Hepatocyte (in vitro differentiated cells): ENCODE measurements at regions not wholly inside any gene's neighbourhood (a gene's known extent, or its start where the extent isn't known, plus 50 kb on each side); places are given as distances from the start of the nearest gene placed in this dataset.

ENCODE experiments used
- DNase-seq: peaks from one replicate; pipeline ENCODE4 v3.0.0-alpha.2; 2016; ENCODE audit warnings: low spot score
- H2AFZ ChIP-seq: fragments of 200-600 bp; sonication (generic); 2 replicates; pipeline ENCODE4 v1.6.0; 2016; ENCODE audit warnings: antibody characterized with exemption, mild to moderate bottlenecking
- H3K27ac ChIP-seq: fragments of 200-600 bp; sonication (generic); 2 replicates; pipeline ENCODE4 v1.5.1; 2016; ENCODE audit warnings: mild to moderate bottlenecking
- H3K27me3 ChIP-seq: fragments of 200-600 bp; sonication (generic); 2 replicates; pipeline ENCODE4 v1.6.1; 2016
- H3K36me3 ChIP-seq: fragments of 200-600 bp; sonication (generic); replicated peaks from 2 replicates; pipeline ENCODE4 v1.5.1; 2016; ENCODE audit warnings: low read depth; ENCODE audit not compliant: insufficient read depth
- H3K4me1 ChIP-seq: fragments of 200-600 bp; sonication (generic); 2 replicates; pipeline ENCODE4 v1.5.1; 2016; ENCODE audit warnings: mild to moderate bottlenecking, moderate library complexity; ENCODE audit not compliant: insufficient read depth
- H3K4me2 ChIP-seq: fragments of 200-600 bp; sonication (generic); 2 replicates; pipeline ENCODE4 v1.6.0; 2016
- H3K4me3 ChIP-seq: fragments of 200-600 bp; sonication (generic); 2 replicates; pipeline ENCODE4 v1.5.1; 2016; ENCODE audit warnings: mild to moderate bottlenecking
- H3K79me2 ChIP-seq: fragments of 200-600 bp; sonication (generic); 2 replicates; pipeline ENCODE4 v1.6.0; 2017; ENCODE audit warnings: mild to moderate bottlenecking
- H3K9me2 ChIP-seq: fragments of 200-600 bp; sonication (generic); replicated peaks from 2 replicates; pipeline ENCODE4 v1.6.0; 2017; ENCODE audit warnings: mild to moderate bottlenecking; ENCODE audit not compliant: insufficient read depth
- H3K9me3 ChIP-seq: fragments of 200-600 bp; sonication (generic); 2 replicates; pipeline ENCODE4 v1.5.1; 2016; ENCODE audit warnings: low read depth, mild to moderate bottlenecking
- H4K20me1 ChIP-seq: fragments of 200-600 bp; sonication (generic); 2 replicates; pipeline ENCODE4 v1.6.0; 2016; ENCODE audit warnings: mild to moderate bottlenecking; ENCODE audit not compliant: insufficient read depth, poor library complexity, severe bottlenecking
- CTCF ChIP-seq: fragments of 200-600 bp; sonication (generic); IDR thresholded peaks from 2 replicates; pipeline ENCODE4 v1.5.1; 2016; ENCODE audit warnings: antibody characterized with exemption, mild to moderate bottlenecking; ENCODE audit not compliant: poor library complexity
- EZH2 ChIP-seq: fragments of 200-600 bp; sonication (generic); IDR thresholded peaks from 2 replicates; pipeline ENCODE4 v1.6.1; 2016; ENCODE audit warnings: antibody characterized with exemption, mild to moderate bottlenecking, borderline replicate concordance
- EZH2phosphoT487 ChIP-seq: fragments of 200-600 bp; sonication (generic); IDR thresholded peaks from one replicate; pipeline ENCODE4 v1.6.1; 2018; ENCODE audit warnings: antibody characterized with exemption, mild to moderate bottlenecking, low read depth, moderate library complexity; ENCODE audit not compliant: unreplicated experiment, severe bottlenecking
- WGBS: methylation state at CpG from one replicate; pipeline ENCODE4 v1.1.6; 2016; ENCODE audit warnings: low lambda C conversion rate; ENCODE audit errors: missing lambda C conversion rate; 5-methylcytosine and 5-hydroxymethylcytosine counted together

DNA sequence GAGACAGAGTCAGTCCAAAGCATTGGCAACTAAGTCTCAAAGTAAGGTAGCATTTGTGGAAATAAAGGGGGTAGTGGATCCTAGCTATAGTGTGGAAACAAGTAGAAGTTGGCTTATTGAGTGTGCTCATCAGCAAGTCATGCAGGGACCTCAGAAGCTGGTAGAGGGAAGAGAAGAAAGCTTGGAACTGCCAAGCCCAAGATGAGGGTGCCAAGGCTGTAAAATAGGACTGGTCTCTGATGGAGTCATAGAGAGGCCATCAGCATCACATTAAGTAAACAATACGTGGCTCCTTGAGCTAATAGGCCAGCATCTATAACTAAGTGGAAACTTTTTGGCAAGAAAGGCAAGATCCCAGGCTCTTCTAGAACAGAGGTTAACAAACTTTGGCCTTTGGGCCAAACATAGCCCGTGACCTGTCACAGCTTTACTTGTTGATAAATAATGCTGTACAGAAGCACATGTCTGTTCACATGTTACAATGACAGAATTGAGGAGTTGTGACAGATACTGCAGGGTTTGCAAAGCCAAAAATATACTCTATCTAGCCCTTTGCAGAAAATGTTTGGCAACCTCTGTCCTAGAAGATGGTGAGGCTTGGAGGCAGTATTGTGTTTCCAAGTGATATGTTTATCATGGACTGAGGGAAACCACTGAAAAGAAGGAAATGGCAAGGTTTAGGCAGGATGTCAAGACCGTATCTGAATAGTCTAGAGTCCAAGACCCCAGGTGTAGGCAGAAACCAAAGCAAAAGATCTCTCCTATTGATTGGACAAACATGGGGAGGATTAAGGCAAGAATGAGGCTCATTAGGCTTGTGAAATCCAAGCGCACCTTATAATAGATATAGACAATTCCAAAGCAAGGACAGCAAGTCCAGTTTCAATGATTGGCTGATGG, 62.5 kb upstream of the CD44 start:
- H3K36me3 ChIP-seq = no peaks in the 10 kb centered on the region
- no peak overlapping the region for H2AFZ ChIP-seq
- H3K27ac ChIP-seq = no peak overlapping the region
- H3K4me2 ChIP-seq = no peak overlapping the region
- TF ChIP-seq CTCF (no peak), EZH2phosphoT487 (no peak), EZH2 (no peak)
- H3K27me3 ChIP-seq = no peaks in the 10 kb centered on the region
- no peaks in the 10 kb centered on the region for H3K9me2 ChIP-seq
- WGBS = 80% methylated on average over 4 of the region's 4 CpGs
- H3K4me3 ChIP-seq = no peak overlapping the region
- no peaks in the 10 kb centered on the region for H3K4me1 ChIP-seq
- no peaks in the 10 kb centered on the region for H3K9me3 ChIP-seq
- no peak for DNase-seq
- no peaks in the 10 kb centered on the region for H4K20me1 ChIP-seq
- no peaks in the 10 kb centered on the region for H3K79me2 ChIP-seq

DNA sequence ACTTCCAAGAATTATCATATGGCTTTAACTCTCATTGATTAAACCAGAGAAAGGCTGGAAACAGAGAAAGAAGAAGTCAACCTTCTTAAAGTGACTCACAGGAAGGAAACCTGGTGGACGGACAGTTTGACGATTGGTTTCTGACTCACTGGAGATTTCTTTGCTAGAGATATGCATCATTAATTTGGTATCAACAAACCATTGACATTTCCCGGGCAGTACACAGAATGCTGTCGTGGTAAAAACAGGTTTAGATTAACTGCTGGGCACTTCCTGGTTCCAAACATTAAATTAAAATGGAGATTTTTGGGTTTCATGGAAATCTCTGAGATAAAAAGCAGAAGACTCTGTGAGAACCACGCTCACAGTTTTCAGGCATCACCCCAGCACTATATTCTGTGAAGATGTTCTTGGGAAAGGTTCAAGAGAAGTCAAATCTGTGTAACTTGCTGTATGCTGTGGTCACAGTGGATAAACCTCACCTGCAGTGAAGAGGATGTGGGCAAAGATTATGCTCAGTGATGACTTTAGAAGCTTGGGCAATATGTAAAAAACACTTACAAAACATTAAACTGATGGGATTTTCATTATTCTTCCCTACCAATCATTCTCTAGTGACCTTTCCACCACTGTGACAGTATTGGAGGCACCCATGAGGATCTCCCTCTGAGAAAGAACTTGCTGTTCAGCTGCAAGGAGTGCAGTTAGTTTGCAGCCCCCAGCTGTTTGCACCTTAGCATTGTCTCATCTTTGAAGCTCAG, 61.1 kb upstream of the CD44 start:
- H3K79me2 ChIP-seq = no peaks in the 10 kb centered on the region
- H3K4me3 ChIP-seq = no peak overlapping the region
- no peaks in the 10 kb centered on the region for H3K9me3 ChIP-seq
- peaks cover 3% of the 10 kb centered on the region for H3K4me1 ChIP-seq
- no peak overlapping the region for H3K27ac ChIP-seq
- DNase-seq = no peak
- no peaks in the 10 kb centered on the region for H3K27me3 ChIP-seq
- no peaks in the 10 kb centered on the region for H3K9me2 ChIP-seq
- no peaks in the 10 kb centered on the region for H3K36me3 ChIP-seq
- H4K20me1 ChIP-seq = no peaks in the 10 kb centered on the region
- H2AFZ ChIP-seq = no peak overlapping the region
- H3K4me2 ChIP-seq = no peak overlapping the region
- no peak for TF ChIP-seq CTCF
- 72% methylated on average over 5 of the region's 5 CpGs for WGBS

- no peak overlapping the region for H2AFZ ChIP-seq
- H3K4me1 ChIP-seq = peaks cover 3% of the 10 kb centered on the region
- H3K79me2 ChIP-seq = no peaks in the 10 kb centered on the region
- no peak overlapping the region for H3K27ac ChIP-seq
- no peaks in the 10 kb centered on the region for H3K9me3 ChIP-seq
- H4K20me1 ChIP-seq = no peaks in the 10 kb centered on the region
- H3K4me2 ChIP-seq = no peak overlapping the region
- no peaks in the 10 kb centered on the region for H3K9me2 ChIP-seq
- DNase-seq = no peak
- no peak overlapping the region for H3K4me3 ChIP-seq
- no peaks in the 10 kb centered on the region for H3K27me3 ChIP-seq
- H3K36me3 ChIP-seq = no peaks in the 10 kb centered on the region
- TF ChIP-seq CTCF (no peak), EZH2 (no peak), EZH2phosphoT487 (no peak)
- WGBS = 89% methylated on average over 1 of the region's 1 CpG
Measured at GRCh38 chr11:35078470-35078735, 60.6 kb upstream of the CD44 start.
